IMR-90 (cell line): ENCODE measurements at regions not wholly inside any gene's neighbourhood (a gene's known extent, or its start where the extent isn't known, plus 50 kb on each side); places are given as distances from the start of the nearest gene placed in this dataset.

Source experiments
- ATAC-seq: fragments of 200-7000 bp; cut with Tn5 transposase; 2 replicates; pipeline ENCODE4 v1.9.1; 2020; ENCODE audit warnings: low read depth, mild to moderate bottlenecking, moderate library complexity
- BruUV-seq: library from RNA; stranded (reverse); fragments of 400-500 nt; replicated peaks from 2 replicates; lab custom pipeline; 2021; lab: Mats Ljungman, UMichigan
- CTCF ChIA-PET: fragments of 300-600 bp; formaldehyde crosslinking; extraction: SDS; loops from one replicate; lab custom pipeline; 2021; ENCODE audit warnings: antibody characterized with exemption; lab: Yijun Ruan, JAX
- POLR2A ChIA-PET: fragments of 300-600 bp; sonication (Branson Sonifier 250); formaldehyde crosslinking; loops from one replicate; lab custom pipeline; 2022; ENCODE audit warnings: antibody characterized with exemption; ENCODE audit not compliant: unreplicated experiment; lab: Charles Lee
- DNase-seq: peaks from one replicate; pipeline ENCODE4 v3.0.0; 2013
- H2AFZ ChIP-seq: replicated peaks from 2 replicates; pipeline ENCODE3; 2013; ENCODE audit warnings: low read length, mild to moderate bottlenecking; ENCODE audit not compliant: poor library complexity
- H2AK5ac ChIP-seq: 2 replicates; pipeline ENCODE4 v1.6.1; 2013; ENCODE audit warnings: low read depth, low read length, inconsistent platforms
- H2AK9ac ChIP-seq: replicated peaks from 2 replicates; pipeline ENCODE3; 2013; ENCODE audit warnings: mild to moderate bottlenecking, low read depth, low read length, moderate library complexity; ENCODE audit not compliant: poor library complexity
- H2BK120ac ChIP-seq: 2 replicates; pipeline ENCODE4 v1.6.1; 2013; ENCODE audit warnings: low read depth, low read length, inconsistent platforms
- H2BK15ac ChIP-seq: 3 replicates; pipeline ENCODE4 v1.6.1; 2013; ENCODE audit warnings: low read depth, low read length, inconsistent platforms
- H2BK20ac ChIP-seq: 2 replicates; pipeline ENCODE4 v1.6.1; 2013; ENCODE audit warnings: low read depth, mild to moderate bottlenecking, inconsistent platforms, low read length, moderate library complexity
- H2BK5ac ChIP-seq: 2 replicates; pipeline ENCODE4 v1.6.1; 2013; ENCODE audit warnings: mild to moderate bottlenecking, low read depth, low read length, inconsistent platforms; ENCODE audit not compliant: poor library complexity, severe bottlenecking
- H3K14ac ChIP-seq: replicated peaks from 2 replicates; pipeline ENCODE4 v1.6.1; 2013; ENCODE audit warnings: low read depth, low read length, inconsistent platforms
- H3K18ac ChIP-seq: 2 replicates; pipeline ENCODE4 v1.6.1; 2013; ENCODE audit warnings: low read depth, low read length, control low read depth
- H3K23ac ChIP-seq: 2 replicates; pipeline ENCODE4 v1.6.1; 2013; ENCODE audit warnings: low read depth, low read length, inconsistent platforms
- H3K27ac ChIP-seq: 2 replicates; pipeline ENCODE4 v1.5.1; 2013; ENCODE audit warnings: mild to moderate bottlenecking, control low read depth, low read length; ENCODE audit not compliant: insufficient read depth
- H3K27me3 ChIP-seq: 2 replicates; pipeline ENCODE4 v1.6.1; 2013; ENCODE audit warnings: low read length; ENCODE audit not compliant: control insufficient read depth, insufficient read depth
- H3K36me3 ChIP-seq: 2 replicates; pipeline ENCODE4 v1.6.1; 2013; ENCODE audit warnings: low read length, mixed read lengths; ENCODE audit not compliant: control insufficient read depth, insufficient read depth
- H3K4ac ChIP-seq: 2 replicates; pipeline ENCODE4 v1.6.1; 2013; ENCODE audit warnings: low read depth, low read length, inconsistent platforms
- H3K4me1 ChIP-seq: 2 replicates; pipeline ENCODE4 v1.6.1; 2013; ENCODE audit warnings: low read length, mixed read lengths; ENCODE audit not compliant: control insufficient read depth, insufficient read depth
- H3K4me2 ChIP-seq: 2 replicates; pipeline ENCODE4 v1.6.1; 2013; ENCODE audit warnings: low read depth, mild to moderate bottlenecking, control low read depth, low read length, moderate library complexity
- H3K4me3 ChIP-seq: 2 replicates; pipeline ENCODE4 v1.5.1; 2013; ENCODE audit warnings: low read depth, mild to moderate bottlenecking, control low read depth, low read length, moderate library complexity; ENCODE audit not compliant: insufficient read depth
- H3K56ac ChIP-seq: 2 replicates; pipeline ENCODE4 v1.6.1; 2013; ENCODE audit warnings: low read length, inconsistent platforms; ENCODE audit not compliant: insufficient read depth; ENCODE audit errors: extremely low read depth
- H3K79me1 ChIP-seq, 2 experiments: 2 replicates each; pipeline ENCODE4 v1.6.1; 2013; ENCODE audit warnings: low read length in 2 of 2, inconsistent platforms in 1 of 2, low read depth in 1 of 2
- H3K9ac ChIP-seq: 2 replicates; pipeline ENCODE4 v1.6.1; 2013; ENCODE audit warnings: low read depth, low read length, control low read depth
- H3K9me1 ChIP-seq: 2 replicates; pipeline ENCODE4 v1.6.1; 2013; ENCODE audit warnings: low read length, inconsistent platforms; ENCODE audit not compliant: insufficient read depth
- H3K9me3 ChIP-seq: 2 replicates; pipeline ENCODE4 v1.6.1; 2013; ENCODE audit warnings: low read length; ENCODE audit not compliant: control insufficient read depth, insufficient read depth
- H4K20me1 ChIP-seq: 2 replicates; pipeline ENCODE4 v1.6.1; 2013; ENCODE audit warnings: low read length, inconsistent platforms; ENCODE audit not compliant: insufficient read depth
- H4K5ac ChIP-seq: 2 replicates; pipeline ENCODE4 v1.6.1; 2013; ENCODE audit warnings: mild to moderate bottlenecking, low read depth, low read length, control low read depth
- H4K8ac ChIP-seq, 2 experiments: 2 replicates each; pipeline ENCODE4 v1.6.1; 2013; ENCODE audit warnings: low read depth in 2 of 2, low read length in 2 of 2, control low read depth in 1 of 2, inconsistent platforms in 1 of 2
- H4K91ac ChIP-seq: 2 replicates; pipeline ENCODE4 v1.6.1; 2013; ENCODE audit warnings: low read depth, low read length, inconsistent platforms; ENCODE audit not compliant: insufficient read depth
- BHLHE40 ChIP-seq: fragments of 150-350 bp; IDR thresholded peaks from 2 replicates; pipeline ENCODE4 v1.6.1; 2016; ENCODE audit warnings: mild to moderate bottlenecking, low read depth, low read length
- CHD1 ChIP-seq: IDR thresholded peaks from 2 replicates; pipeline ENCODE4 v1.6.1; 2012; ENCODE audit warnings: low read depth, low read length, improper control_type of control experiment
- FOS ChIP-seq: fragments of 150-350 bp; IDR thresholded peaks from 2 replicates; pipeline ENCODE4 v1.6.1; 2016; ENCODE audit warnings: low read depth, low read length
- NFE2L2 ChIP-seq: fragments of 150-350 bp; IDR thresholded peaks from 2 replicates; pipeline ENCODE4 v1.6.1; 2016; ENCODE audit warnings: low read depth, mild to moderate bottlenecking, low read length
- RCOR1 ChIP-seq: IDR thresholded peaks from 2 replicates; pipeline ENCODE4 v1.6.1; 2012; ENCODE audit warnings: mild to moderate bottlenecking, low read length, improper control_type of control experiment; ENCODE audit not compliant: insufficient replicate concordance
- SMC3 ChIP-seq: fragments of 150-350 bp; IDR thresholded peaks from 2 replicates; pipeline ENCODE4 v1.6.1; 2016; ENCODE audit warnings: low read depth, mild to moderate bottlenecking, antibody characterized with exemption, low read length, moderate library complexity
- WGBS, 2 experiments: methylation state at CpG; one replicate each; pipeline versions ENCODE4 v1.1.5 to v1.1.7; 2013; ENCODE audit warnings: missing lambda C conversion rate in 2 of 2; ENCODE audit not compliant: insufficient read length in 1 of 2; ENCODE audit errors: extremely low coverage in 2 of 2; 5-methylcytosine and 5-hydroxymethylcytosine counted together
- dilution Hi-C: fragments of 300-500 bp; cut with HindIII; formaldehyde crosslinking; loops from one replicate; pipeline ENCODE4 v1.14.3; 2018; ENCODE audit warnings: low sequenced_read_pairs; ENCODE audit not compliant: unreplicated experiment
- in situ Hi-C: fragments of 300-500 bp; cut with MboI; formaldehyde crosslinking; loops from 3 replicates; pipeline ENCODE4 v1.14.3; 2019; ENCODE audit warnings: low sequenced_read_pairs, inconsistent platforms, mixed read lengths
- intact Hi-C: fragments of 100-400 bp; cut with micrococcal nuclease; formaldehyde crosslinking; loops from 2 replicates; pipeline ENCODE4 v1.10.0; 2022
- TF ChIP-seq, protein P1 (sequence below): conservative IDR thresholded peaks from 2 replicates; pipeline ENCODE4 v1.5.1; 2012; ENCODE audit warnings: mild to moderate bottlenecking, low read depth, low read length, improper control_type of control experiment
- TF ChIP-seq, protein P2 (sequence below): fragments of 150-350 bp; IDR thresholded peaks from 2 replicates; pipeline ENCODE4 v1.6.1; 2017; ENCODE audit warnings: mild to moderate bottlenecking, antibody characterized with exemption, low read length, low read depth

DNA sequence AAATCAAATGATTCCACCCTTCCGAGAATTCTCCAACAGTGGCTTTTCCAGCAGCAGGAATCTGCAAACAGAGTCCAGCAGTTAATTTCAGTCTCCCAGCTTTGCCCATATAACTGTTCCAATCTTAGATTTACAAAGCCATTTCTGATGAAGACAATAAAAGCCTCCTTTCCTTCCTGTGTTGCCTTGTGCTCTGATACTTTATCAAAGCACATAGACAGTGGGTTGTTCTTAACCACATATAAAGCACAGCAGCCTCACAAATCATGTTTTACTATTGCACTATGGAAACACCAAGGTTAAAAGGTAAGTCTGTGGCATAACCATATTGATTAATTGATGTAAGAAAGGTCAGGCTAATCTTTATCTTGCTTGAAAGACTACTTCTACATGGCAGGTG is 89.8 kb upstream of the MMADHC start:
- H3K4me1 ChIP-seq, result no peaks in the 10 kb centered on the region; the same call in 1 of the 2 replicates
- H3K9ac ChIP-seq, result no peak overlapping the region
- no peak overlapping the region for H3K18ac ChIP-seq
- no peak overlapping the region for H2BK20ac ChIP-seq
- H3K79me1 ChIP-seq, result no peaks in the 10 kb centered on the region
- no peak overlapping the region for H2BK5ac ChIP-seq
- no peak overlapping the region for H3K23ac ChIP-seq
- no peak overlapping the region for H2AFZ ChIP-seq
- no peak overlapping the region for H3K56ac ChIP-seq
- H3K14ac ChIP-seq, result no peak overlapping the region
- H3K4ac ChIP-seq, result no peak overlapping the region
- no peak overlapping the region for H4K91ac ChIP-seq
- in situ Hi-C loops, result no loop called here
- DNase-seq (no peak), ATAC-seq (no peak)
- H2BK15ac ChIP-seq, result no peak overlapping the region
- no peaks in the 10 kb centered on the region for H3K9me3 ChIP-seq
- CTCF ChIA-PET, result no interaction called here
- H4K8ac ChIP-seq, result no peak overlapping the region
- H3K27me3 ChIP-seq, result no peaks in the 10 kb centered on the region
- no peak overlapping the region for H3K4me3 ChIP-seq
- no peak overlapping the region for H3K4me2 ChIP-seq
- no peaks in the 10 kb centered on the region for H3K36me3 ChIP-seq
- H3K27ac ChIP-seq, result no peak overlapping the region
- no peaks in the 10 kb centered on the region for H3K9me1 ChIP-seq
- no peak overlapping the region for H2AK5ac ChIP-seq
- BruUV-seq, result no TSS peak
- 100% methylated on average over 1 of the region's 1 CpG; no CpG with 5 or more reads in 1 of the 2 experiments for WGBS, 2 experiments
- no peak overlapping the region for H2AK9ac ChIP-seq
- dilution Hi-C loops, result no loop called here
- intact Hi-C loops, result no loop called here
- H4K20me1 ChIP-seq, result no peaks in the 10 kb centered on the region
- H2BK120ac ChIP-seq, result no peak overlapping the region
- no peak for TF ChIP-seq RCOR1
- TF ChIP-seq NFE2L2, result no peak
- no peak for TF ChIP-seq CHD1
- TF ChIP-seq, protein P1, sequence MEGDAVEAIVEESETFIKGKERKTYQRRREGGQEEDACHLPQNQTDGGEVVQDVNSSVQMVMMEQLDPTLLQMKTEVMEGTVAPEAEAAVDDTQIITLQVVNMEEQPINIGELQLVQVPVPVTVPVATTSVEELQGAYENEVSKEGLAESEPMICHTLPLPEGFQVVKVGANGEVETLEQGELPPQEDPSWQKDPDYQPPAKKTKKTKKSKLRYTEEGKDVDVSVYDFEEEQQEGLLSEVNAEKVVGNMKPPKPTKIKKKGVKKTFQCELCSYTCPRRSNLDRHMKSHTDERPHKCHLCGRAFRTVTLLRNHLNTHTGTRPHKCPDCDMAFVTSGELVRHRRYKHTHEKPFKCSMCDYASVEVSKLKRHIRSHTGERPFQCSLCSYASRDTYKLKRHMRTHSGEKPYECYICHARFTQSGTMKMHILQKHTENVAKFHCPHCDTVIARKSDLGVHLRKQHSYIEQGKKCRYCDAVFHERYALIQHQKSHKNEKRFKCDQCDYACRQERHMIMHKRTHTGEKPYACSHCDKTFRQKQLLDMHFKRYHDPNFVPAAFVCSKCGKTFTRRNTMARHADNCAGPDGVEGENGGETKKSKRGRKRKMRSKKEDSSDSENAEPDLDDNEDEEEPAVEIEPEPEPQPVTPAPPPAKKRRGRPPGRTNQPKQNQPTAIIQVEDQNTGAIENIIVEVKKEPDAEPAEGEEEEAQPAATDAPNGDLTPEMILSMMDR, result no peak
- TF ChIP-seq FOS, result no peak
- TF ChIP-seq BHLHE40, result no peak
- no peak for TF ChIP-seq SMC3
- TF ChIP-seq, protein P2, sequence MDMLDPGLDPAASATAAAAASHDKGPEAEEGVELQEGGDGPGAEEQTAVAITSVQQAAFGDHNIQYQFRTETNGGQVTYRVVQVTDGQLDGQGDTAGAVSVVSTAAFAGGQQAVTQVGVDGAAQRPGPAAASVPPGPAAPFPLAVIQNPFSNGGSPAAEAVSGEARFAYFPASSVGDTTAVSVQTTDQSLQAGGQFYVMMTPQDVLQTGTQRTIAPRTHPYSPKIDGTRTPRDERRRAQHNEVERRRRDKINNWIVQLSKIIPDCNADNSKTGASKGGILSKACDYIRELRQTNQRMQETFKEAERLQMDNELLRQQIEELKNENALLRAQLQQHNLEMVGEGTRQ, result no peak
- no peak overlapping the region for H4K5ac ChIP-seq
- POLR2A ChIA-PET, result no interaction called here
